ENCODE measurements at regions not wholly inside any gene's neighbourhood (a gene's known extent, or its start where the extent isn't known, plus 50 kb on each side); places are given as distances from the start of the nearest gene placed in this dataset.

- no peak for DNase-seq
Measured at GRCh38 chr4:30783751-30784150, 63.6 kb downstream of the PCDH7 start.

- no peak for DNase-seq
Measured at GRCh38 chr4:30789219-30789671, 69.1 kb downstream of the PCDH7 start.

DNA sequence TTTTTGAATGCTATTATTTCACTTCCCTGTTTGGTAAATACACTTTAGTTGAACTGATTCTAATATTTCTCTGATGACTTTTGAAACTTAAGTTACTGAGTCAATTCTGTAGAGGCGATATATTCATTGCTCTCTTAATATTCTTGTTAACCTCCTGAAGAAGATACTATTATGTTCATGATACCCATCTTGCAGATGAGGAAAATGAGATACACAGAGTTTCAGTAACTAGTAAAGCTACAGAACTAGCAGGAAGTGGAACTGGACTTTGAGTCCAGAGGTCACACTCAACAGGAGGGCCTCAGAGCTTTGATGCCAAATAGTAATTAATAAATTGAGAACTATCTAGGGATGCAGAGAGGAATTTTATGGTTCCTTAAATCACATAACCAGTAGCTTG, 70.0 kb downstream of the PCDH7 start:
- DNase-seq: no peak

DNA sequence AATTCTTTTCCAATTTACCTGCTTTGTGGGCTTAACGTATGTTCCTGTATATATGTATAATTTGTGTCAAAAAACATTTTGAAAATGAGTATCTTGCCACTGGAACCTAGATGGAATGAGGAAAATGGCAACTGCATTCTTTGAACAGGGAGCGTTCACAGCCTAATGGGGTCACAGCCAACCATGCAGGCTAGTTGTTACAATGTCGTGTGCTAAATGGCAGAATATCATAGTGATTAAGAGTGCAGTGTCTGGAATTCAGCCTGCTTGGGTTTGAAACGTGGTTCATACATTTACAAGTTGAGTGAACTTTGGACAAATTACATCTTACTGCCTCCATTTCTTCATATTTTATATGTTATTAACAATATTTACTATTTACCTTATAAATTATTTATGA, 70.8 kb downstream of the PCDH7 start:
- no peak for DNase-seq

- DNase-seq: no peak
Measured at GRCh38 chr4:30792601-30793000, 72.4 kb downstream of the PCDH7 start.

DNA sequence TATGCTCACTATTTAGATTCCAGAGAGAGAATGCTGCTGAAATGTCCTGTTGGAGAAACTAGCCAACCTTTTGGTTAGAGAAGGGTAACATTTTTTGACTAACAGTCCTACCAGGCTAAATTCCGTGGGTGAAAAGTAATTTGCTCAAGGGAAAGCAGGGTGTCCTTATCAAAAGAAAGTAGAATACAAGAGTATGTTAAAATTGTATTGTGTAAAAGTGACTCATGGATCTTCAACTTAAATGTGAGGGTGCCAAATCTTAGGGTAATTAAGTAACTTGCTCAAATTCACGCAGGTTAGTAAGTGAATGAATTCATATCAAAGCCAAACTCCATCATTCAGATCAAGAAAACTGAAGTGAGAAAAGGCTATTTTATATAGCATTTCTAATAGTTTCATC, 81.7 kb downstream of the PCDH7 start:
- no peak for DNase-seq

GRCh38 chr4:30802622-30803323, 82.6 kb downstream of the PCDH7 start:
- DNase-seq: peak; percentile 67

GRCh38 chr4:30808276-30808675, 88.1 kb downstream of the PCDH7 start:
- no peak for DNase-seq

- no peak for DNase-seq
Measured at GRCh38 chr4:30811296-30811695, 91.1 kb downstream of the PCDH7 start.

- no peak for DNase-seq
Measured at GRCh38 chr4:30815685-30816084, 95.5 kb downstream of the PCDH7 start.

DNA sequence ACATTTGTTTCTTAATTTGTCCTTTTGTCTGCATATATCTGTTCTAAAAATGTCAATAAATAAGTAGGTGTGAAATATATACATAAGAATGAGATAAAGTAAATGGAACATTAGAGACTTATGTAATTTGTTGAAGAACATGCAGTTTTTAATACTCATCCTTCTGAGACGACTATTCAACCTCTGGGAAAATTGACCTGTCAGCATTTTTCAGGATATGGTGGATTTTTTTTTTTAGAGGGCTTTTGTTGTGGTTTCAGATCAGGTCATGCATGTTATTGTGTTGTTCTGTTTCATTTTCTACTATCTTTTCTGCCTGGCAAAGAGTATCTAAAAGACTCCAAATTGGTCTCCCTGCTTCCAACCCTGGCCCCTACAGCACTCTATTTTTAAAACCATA, 97.3 kb downstream of the PCDH7 start:
- no peak for DNase-seq

DNA sequence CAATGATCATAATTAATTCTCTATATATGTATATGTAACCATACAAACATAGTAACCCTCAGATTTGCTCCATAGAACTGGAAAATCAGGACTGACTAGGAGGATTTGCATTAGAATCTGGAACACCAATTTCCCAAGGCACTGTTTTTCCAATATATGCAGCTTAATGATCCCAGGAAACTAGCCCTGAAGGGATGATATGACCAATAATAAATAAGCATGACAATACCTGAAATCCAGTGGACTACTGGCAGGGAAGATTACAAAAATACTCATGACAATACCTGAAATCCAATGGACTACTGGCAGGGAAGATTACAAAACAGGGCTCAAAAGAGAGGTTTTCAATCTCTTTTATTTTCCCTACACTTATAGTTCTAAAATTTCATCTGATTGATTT, 98.4 kb downstream of the PCDH7 start:
- no peak for DNase-seq

DNA sequence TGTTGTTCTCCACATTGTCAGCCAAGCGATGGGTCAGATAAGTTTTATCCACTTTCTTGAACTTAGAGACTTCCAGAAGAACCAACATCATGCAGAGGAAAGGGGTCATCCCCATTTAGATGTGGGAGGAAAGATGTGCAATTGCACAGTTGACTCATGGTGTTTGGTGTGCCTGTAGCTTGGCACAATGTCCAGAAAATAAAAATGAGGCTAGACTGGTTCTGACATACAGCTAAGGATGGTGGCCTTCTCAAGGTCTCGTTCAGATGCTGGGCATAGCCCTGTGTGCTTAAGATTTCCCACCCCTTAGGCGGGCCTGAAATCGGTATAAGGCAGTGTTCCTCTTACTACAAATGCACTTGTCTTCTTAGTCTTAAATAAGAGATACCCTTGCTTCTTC, 101.1 kb downstream of the PCDH7 start:
- no peak for DNase-seq

DNA sequence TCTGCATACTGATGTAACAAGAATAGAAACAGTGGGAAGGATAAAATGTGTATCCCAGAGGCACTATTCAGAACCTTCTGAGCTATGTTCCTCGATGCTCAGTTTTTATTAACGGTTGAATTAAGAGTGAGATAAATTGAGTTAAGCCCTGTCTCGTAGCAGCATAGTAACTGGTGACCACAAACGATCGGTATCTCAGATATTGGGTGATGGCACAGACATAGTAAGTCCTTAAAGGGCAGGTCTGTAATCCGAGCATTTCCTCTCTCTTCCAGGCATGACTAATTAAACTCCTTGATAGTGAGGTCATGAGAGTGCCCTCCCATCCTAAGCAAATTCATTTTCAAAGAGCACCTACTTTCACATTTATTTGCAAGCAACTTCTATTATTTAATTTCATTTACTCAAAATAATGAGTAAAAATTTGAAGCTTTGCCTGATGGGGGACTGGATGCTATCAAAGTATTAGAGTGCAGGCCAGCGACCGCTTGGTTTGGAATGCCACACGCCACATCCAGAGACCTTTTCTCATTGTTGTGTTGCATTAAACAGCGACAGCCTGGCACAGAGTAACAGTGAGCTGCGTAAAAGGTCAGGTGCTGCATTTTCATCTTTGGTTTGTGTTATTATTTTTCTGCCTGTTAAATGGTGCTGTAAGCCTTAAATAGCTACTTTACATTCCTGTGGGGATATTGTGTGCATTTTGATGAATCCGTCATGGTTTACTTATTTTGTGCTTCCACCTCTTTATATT, 101.9 kb downstream of the PCDH7 start:
- DNase-seq: no peak

DNA sequence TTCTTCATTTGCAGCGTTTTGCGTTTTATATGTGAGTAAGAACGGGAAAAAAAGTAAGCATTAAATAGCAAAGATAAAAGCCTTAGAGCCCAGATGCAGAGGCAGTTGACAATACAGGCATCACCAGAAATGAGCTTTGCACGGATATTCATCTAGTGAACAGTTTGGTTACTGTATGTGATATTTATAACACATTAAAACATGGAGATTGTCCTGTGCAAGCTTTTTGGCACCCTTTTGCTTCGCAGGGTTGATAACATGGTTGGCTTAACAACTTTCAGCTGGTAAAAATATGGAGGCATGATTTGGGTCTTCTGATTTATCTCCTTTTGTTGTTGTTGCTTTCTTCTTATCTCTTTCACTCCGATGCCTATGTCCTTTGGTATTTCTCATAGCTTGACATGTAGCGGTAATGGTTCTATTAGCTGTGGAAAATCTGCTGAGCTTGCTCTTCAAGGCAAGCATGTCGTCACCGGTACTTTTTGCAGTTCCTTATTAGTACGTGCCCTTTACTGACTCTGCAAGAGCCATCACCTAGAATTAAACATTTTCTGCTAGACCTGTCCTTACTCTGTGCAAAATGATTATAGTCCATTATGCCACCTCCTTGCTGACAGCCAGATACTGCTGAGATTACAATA, 102.9 kb downstream of the PCDH7 start:
- no peak for DNase-seq

DNA sequence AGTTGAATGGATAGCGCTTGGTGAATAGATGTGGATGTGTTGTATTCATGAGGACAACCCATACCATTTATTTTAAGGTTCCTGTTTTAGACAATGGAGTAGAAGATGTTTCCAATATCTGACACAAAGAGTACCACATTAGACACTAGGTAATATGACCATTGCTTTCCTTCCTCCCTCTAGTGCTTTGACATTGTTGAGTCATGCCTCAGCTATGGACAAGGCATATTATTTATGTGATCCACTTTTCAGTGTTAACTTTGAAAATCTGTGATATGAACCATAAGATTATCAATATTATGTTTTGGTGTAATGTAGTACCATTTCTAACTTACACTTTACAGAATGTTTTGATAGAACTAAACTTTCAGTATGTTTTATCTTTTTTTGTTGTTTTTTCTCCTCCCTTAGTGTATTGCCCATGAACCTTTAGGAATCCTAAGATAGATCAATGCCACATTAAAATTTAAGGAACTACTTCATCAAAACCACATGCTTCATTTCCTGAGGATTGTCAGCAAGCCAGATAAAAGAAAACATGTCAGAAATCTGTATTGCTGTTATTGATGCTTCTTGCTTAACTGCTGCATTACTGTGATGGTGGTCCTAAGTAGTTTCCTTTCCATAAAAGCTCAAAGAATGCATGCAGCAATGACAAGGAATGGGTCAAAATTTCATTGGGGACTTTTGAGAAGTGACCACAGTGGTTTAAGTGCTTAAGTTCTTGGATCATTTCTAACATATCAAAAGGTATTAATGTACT, 105.0 kb downstream of the PCDH7 start:
- DNase-seq: no peak

DNA sequence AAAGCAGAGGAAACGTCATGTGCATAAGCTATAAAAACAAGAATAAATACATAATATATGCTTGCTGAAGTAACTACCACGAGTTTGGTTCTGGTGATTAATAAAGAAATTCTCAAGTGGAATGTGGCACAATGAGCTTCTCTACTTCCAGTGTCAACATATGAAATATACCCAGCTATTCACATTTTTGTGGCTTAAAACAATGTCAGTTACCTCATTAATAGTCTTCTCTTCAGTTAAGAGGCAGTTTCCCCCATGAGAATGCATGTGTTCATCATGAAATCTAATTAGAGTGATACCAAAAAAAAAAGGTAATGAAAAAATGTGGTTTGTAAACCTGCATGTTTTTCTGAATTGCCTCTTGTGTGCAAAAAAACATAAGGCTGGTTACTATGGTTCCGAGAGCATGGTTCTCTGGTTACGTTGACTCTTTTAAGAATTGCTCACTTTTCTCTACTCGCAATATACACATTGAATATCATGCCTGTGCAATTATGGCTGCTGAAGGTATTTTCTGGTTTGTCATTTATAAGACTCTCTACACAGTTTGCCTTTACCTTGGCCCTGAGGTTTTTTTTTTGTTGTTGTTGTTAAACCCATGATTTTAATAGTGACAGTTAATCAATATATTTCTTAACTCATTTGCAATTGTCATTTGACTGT, 108.2 kb downstream of the PCDH7 start:
- no peak for DNase-seq

DNA sequence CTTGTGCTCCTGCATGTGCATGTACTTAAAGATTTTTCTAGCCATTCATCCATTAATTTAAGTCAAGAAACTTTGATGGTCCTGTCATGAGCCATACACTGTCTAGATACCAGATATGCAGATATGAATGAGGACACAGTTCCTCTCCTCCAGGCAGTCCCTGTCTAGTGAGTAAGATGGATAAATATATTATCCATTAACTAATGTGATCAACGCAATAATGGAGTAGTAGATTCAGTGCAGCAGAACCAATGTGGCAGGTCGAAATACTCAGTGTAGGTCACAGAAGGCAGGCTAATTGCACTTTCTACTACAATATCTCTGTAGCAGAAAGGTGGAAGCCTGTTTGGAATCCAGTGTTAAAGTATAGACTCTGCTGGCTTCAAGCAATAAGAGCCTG, 112.5 kb downstream of the PCDH7 start:
- DNase-seq: no peak

- peak; percentile 16 for DNase-seq
Measured at GRCh38 chr4:30833206-30833605, 113.0 kb downstream of the PCDH7 start.

- no peak for DNase-seq
Measured at GRCh38 chr4:30835044-30835443, 114.9 kb downstream of the PCDH7 start.

DNA sequence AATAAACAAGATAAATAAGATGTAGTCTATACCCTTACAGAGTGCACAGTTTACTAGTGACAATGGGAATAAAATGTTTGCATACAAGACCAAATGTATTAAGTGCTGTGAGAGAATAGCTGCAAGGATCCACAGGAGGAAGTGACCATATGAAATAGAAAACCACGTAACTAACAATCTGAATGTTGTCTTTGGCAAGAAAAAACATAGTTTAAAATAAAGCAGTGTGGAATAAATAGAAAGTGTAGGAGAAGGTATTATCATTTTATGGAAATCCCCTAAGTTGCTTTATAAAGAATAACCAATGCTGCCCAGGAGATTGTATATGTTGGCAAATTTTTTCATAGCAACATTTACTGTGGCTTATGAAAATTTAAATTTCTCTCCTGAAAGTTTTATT, 116.1 kb downstream of the PCDH7 start:
- DNase-seq: no peak

DNA sequence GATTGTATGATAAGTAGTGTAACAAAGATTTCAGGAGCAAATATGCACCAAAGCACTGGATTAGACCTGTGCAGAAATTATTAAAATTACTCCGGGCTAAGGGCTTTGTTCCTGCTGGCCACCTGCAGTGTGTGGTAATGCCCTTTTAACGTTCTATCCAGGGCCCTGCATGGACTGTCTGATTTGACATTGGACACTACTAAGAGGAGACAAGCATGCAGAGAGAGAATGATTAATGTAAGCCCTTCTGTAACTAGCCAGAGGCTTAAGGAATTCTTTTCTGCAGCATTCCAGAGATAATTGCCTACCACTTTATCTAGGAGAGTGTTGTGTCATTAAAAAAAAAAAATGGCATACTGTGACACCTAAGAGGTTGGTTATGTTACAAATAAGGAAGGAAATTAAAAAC, 117.0 kb downstream of the PCDH7 start:
- DNase-seq: peak; percentile 37

DNA sequence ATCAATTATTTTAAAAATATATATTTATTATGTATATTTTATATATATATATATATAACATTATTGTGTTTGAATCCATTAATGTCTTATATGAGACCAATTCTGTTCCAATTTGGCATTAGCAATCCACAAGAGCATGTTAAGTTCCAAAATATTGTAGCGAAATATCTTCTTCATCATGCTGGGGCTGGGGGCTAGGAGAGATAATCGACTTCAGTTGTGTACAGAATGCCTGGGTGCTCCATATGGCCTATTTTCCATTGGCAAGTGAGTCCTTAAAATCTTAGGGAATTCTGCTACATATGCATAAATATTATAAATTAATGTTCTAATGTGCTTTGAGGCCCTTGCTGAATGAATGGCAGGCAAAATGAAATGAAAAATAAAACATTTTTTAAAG, 117.7 kb downstream of the PCDH7 start:
- DNase-seq: no peak
